Vagina (tissue), 2 donors: ENCODE measurements at regions not wholly inside any gene's neighbourhood (a gene's known extent, or its start where the extent isn't known, plus 50 kb on each side); places are given as distances from the start of the nearest gene placed in this dataset.

Source experiments
- DNase-seq, 2 donors: peaks; one replicate each; pipeline ENCODE4 v3.0.0-alpha.2; 2017; ENCODE audit errors: extremely low spot score in 2 of 2
- H3K27ac ChIP-seq: fragments of 200-600 bp; sonication (generic); one replicate; pipeline ENCODE4 v1.5.1; 2019
- H3K27me3 ChIP-seq: fragments of 200-600 bp; sonication (generic); one replicate; pipeline ENCODE4 v1.5.1; 2019
- H3K36me3 ChIP-seq, 2 donors: fragments of 200-600 bp; sonication (generic); one replicate each; pipeline ENCODE4 v1.5.1; 2017 to 2019
- H3K4me1 ChIP-seq: fragments of 200-600 bp; sonication (generic); one replicate; pipeline ENCODE4 v1.5.1; 2019
- H3K4me3 ChIP-seq, 2 donors: fragments of 200-600 bp; sonication (generic); 1 replicate in 1 of 2; 2 replicates in 1 of 2; pipeline ENCODE4 v1.5.1; 2016 to 2019
- H3K9me3 ChIP-seq: fragments of 200-600 bp; sonication (generic); one replicate; pipeline ENCODE4 v1.5.1; 2019
- CTCF ChIP-seq, 3 experiments: fragments of 450-650 bp in 2 of 3; fragments of 200-600 bp in 1 of 3; sonication (generic) in 1 of 3; IDR thresholded peaks; one replicate each; pipeline ENCODE4 v1.5.1; 2017 to 2019; ENCODE audit warnings: antibody characterized with exemption in 3 of 3, mild to moderate bottlenecking in 2 of 3, moderate library complexity in 2 of 3
- POLR2A ChIP-seq, 2 donors: fragments of 450-650 bp; IDR thresholded peaks; one replicate each; pipeline ENCODE4 v1.6.1; 2017; ENCODE audit warnings: antibody characterized with exemption in 2 of 2, mild to moderate bottlenecking in 2 of 2, moderate library complexity in 2 of 2
- POLR2AphosphoS5 ChIP-seq, 2 donors: sonication (generic); formaldehyde crosslinking; IDR thresholded peaks; one replicate each; pipeline ENCODE4 v1.9.0; 2017; ENCODE audit warnings: antibody characterized with exemption in 2 of 2, mild to moderate bottlenecking in 2 of 2, low read depth in 1 of 2; ENCODE audit not compliant: insufficient read depth in 1 of 2
- intact Hi-C: fragments of 100-400 bp; cut with DNase I; formaldehyde crosslinking; loops from one replicate; pipeline ENCODE4 v1.15.1; 2023

GRCh38 chr18:25457601-25458000 is 105.6 kb upstream of the ZNF521 start:
- Histone ChIP-seq H3K27ac (no peak overlapping the region), H3K9me3 (no peaks in the 10 kb centered on the region), H3K4me3 (no peak overlapping the region), H3K4me1 (no peaks in the 10 kb centered on the region), H3K36me3 (no peaks in the 10 kb centered on the region), H3K27me3 (no peaks in the 10 kb centered on the region)
- no peak for DNase-seq
- TF ChIP-seq CTCF (IDR thresholded peaks at IDR 0.05) (no peak), POLR2AphosphoS5 (IDR thresholded peaks at IDR 0.05; ENCODE audit: insufficient read depth in 1 of 2, low read depth in 1 of 2) (no peak), POLR2A (IDR thresholded peaks at IDR 0.05) (no peak)
- intact Hi-C loops: no loop called here

GRCh38 chr18:25457126-25457525 is 105.2 kb upstream of the ZNF521 start:
- DNase-seq: no peak
- no peak overlapping the region for H3K4me3 ChIP-seq
- no peaks in the 10 kb centered on the region for H3K9me3 ChIP-seq
- no peaks in the 10 kb centered on the region for H3K36me3 ChIP-seq
- H3K27me3 ChIP-seq: no peaks in the 10 kb centered on the region
- H3K27ac ChIP-seq: no peak overlapping the region
- H3K4me1 ChIP-seq: no peaks in the 10 kb centered on the region
- TF ChIP-seq CTCF (IDR thresholded peaks at IDR 0.05) (no peak), POLR2AphosphoS5 (IDR thresholded peaks at IDR 0.05; ENCODE audit: insufficient read depth in 1 of 2, low read depth in 1 of 2) (no peak), POLR2A (IDR thresholded peaks at IDR 0.05) (no peak)
- intact Hi-C loops: no loop called here

GRCh38 chr18:25456334-25457010 is 104.5 kb upstream of the ZNF521 start:
- Histone ChIP-seq H3K27me3 (no peaks in the 10 kb centered on the region), H3K4me3 (no peak overlapping the region), H3K4me1 (no peaks in the 10 kb centered on the region), H3K9me3 (no peaks in the 10 kb centered on the region), H3K27ac (no peak overlapping the region), H3K36me3 (no peaks in the 10 kb centered on the region)
- TF ChIP-seq POLR2A (IDR thresholded peaks at IDR 0.05) (no peak), CTCF (IDR thresholded peaks at IDR 0.05) (no peak), POLR2AphosphoS5 (IDR thresholded peaks at IDR 0.05; ENCODE audit: insufficient read depth in 1 of 2, low read depth in 1 of 2) (no peak)
- no peak for DNase-seq
- intact Hi-C loops: no loop called here

GRCh38 chr18:25455646-25456045 is 103.7 kb upstream of the ZNF521 start:
- Histone ChIP-seq H3K4me3 (no peak overlapping the region), H3K4me1 (no peaks in the 10 kb centered on the region), H3K27ac (no peak overlapping the region), H3K27me3 (no peaks in the 10 kb centered on the region), H3K36me3 (no peaks in the 10 kb centered on the region), H3K9me3 (no peaks in the 10 kb centered on the region)
- no peak for TF ChIP-seq CTCF (IDR thresholded peaks at IDR 0.05)
- no peak for TF ChIP-seq POLR2AphosphoS5 (IDR thresholded peaks at IDR 0.05; ENCODE audit: insufficient read depth in 1 of 2, low read depth in 1 of 2)
- TF ChIP-seq POLR2A (IDR thresholded peaks at IDR 0.05): no peak
- intact Hi-C loops: no loop called here
- DNase-seq: no peak

- H3K27ac ChIP-seq: no peak overlapping the region
- no peaks in the 10 kb centered on the region for H3K27me3 ChIP-seq
- intact Hi-C loops: no loop called here
- H3K4me1 ChIP-seq: no peaks in the 10 kb centered on the region
- DNase-seq: no peak
- H3K4me3 ChIP-seq: no peak overlapping the region
- TF ChIP-seq POLR2A (IDR thresholded peaks at IDR 0.05) (no peak), CTCF (IDR thresholded peaks at IDR 0.05) (no peak), POLR2AphosphoS5 (IDR thresholded peaks at IDR 0.05; ENCODE audit: insufficient read depth in 1 of 2, low read depth in 1 of 2) (no peak)
- no peaks in the 10 kb centered on the region for H3K36me3 ChIP-seq
- no peaks in the 10 kb centered on the region for H3K9me3 ChIP-seq
Measured at GRCh38 chr18:25455159-25455558, 103.2 kb upstream of the ZNF521 start.
